Stimulated activated CD8-positive, alpha-beta memory T cell treated with anti-CD3 and anti-CD28 coated beads, Interleukin-7, amount 100 ng/mL, for 48 hours (primary cell): ENCODE measurements at regions not wholly inside any gene's neighbourhood (a gene's known extent, or its start where the extent isn't known, plus 50 kb on each side); places are given as distances from the start of the nearest gene placed in this dataset.
"Not testable (repeated sequence)": the region's sequence is repeated elsewhere in the genome, so short reads cannot be mapped to it uniquely, and the experiment has no call there.

ENCODE experiments used
- DNase-seq, 2 donors: peaks; one replicate each; pipeline ENCODE4 v3.0.0-alpha.2; 2020; ENCODE audit warnings: low read depth in 1 of 2; ENCODE audit errors: extremely low read depth in 1 of 2

DNA sequence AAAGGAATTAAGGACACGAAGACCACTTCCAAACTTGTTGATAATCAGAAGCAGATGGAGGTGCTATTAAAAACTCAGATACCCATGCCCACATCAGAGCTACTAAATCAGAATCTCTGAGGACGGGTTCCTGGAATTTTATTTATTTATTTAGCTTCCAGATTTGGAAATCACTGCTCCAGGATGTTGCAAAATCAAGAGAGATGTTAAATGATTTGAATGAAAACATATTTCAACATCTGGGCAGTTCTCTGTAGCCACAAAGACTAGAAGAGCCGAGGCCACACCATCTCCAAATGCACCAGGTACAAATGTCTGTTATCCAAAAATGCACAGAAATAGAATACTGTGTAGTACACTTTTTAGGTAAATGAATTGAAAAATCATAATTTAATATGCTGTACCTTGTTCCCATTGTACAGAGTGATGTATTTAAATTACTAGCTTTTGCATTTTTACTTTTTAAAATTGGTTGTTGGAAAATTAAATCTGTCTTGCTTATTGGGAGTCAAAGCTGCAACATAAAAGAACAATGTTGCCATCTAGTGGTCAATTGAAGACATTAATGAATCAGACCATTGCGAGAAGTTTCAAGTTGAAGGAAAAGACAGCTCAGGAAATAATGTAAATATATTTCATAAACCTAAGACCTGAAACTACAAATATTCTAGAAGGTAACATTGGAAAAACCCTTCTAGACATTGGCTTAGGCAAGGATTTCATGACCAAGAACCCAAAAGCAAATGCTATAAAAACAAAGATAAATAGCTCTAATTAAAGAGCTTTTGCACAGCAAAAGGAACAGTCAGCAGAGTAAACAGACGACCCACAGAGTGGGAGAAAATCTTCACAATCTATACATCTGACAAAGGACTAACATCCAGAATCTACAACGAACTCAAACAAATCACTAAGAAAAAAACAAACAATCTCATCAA, 151.3 kb upstream of the TTC29 start:
- no peak for DNase-seq

GRCh38 chr4:147101678-147102077, 156.0 kb upstream of the TTC29 start:
- DNase-seq, result no peak

DNA sequence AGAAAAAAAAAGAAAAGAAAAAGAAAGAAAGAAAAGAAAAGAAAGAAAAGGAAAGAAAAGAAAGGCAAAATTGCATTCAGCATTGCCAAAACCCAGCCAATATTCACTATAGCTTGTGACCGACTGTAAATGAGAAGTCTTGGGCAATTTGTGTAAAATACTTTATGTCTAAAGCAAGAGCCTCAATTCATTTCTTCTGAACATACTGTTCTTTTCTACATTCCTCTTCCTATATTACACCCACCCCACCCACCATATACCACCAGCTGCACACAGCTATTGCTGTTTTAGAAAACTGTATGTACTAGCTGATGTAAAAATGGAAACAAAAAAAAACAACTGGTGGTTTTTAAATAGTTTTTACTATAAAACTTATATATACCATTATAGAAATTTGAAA, 156.9 kb upstream of the TTC29 start:
- DNase-seq, result no peak

GRCh38 chr4:147103403-147103946, 157.8 kb upstream of the TTC29 start:
- no peak for DNase-seq

- no peak for DNase-seq
Observed at GRCh38 chr4:147104768-147105167, 159.1 kb upstream of the TTC29 start.

DNA sequence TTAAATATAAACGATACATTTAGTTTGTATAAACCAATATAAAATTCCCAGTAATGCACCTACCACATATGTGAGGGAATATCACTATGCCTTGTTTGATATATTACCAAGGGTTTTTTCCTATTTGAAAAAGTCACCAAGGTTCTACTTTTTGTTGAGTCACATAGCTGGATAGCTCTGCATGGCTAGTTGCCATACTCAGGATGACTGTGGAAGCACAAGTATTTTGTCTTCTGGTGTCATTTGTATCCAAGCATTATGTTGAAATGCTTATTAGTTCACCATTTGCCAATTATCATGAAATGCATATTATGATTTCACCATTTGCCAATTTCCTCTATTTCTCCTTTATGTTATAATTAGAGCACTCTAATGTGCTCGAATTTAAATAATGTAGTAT, 162.7 kb upstream of the TTC29 start:
- DNase-seq, result no peak

- no peak for DNase-seq
Observed at GRCh38 chr4:147109800-147110199, 164.1 kb upstream of the TTC29 start.

- DNase-seq, result no peak
Observed at GRCh38 chr4:147110473-147111367, 165.1 kb upstream of the TTC29 start.

- not testable (repeated sequence) for DNase-seq
Observed at GRCh38 chr4:147112196-147112595, 166.5 kb upstream of the TTC29 start.

DNA sequence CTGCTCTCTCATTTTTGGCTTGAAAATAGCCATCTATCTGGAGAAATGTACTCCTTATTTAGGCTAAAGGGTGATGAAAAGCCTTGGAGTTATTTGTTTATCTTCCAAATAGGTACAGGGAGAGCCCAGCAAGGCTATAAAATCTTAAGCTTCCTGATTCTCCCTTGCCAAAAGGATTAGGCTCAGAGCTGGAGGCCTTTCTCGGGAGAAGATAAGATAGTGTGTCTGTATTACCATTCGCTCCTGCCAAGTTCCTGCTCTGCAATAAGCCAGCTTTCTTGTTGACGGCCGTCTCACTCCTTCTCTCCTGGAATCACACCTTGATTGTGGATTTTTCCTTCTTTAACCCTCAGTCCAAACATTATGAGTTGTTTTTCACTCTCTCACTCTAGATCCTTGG, 171.8 kb upstream of the TTC29 start:
- DNase-seq, result no peak

DNA sequence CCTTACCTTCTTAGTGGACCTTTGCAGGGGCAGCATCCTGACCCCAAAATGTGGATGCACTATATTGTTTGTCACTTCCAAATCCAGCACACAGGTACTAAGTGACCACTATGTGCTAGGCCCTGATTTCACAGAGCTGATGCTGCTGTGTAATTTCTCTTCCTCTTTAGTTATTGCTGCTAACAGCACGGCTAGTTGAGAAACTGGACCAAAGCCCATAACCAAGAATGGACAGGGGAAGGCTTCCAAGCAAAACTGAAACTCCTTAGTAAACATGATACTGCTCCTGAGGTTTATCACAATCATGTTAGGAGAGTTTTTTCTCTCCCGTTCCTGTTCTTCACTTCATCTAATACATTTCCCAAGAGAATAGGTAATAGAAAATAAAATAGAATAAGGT, 172.9 kb upstream of the TTC29 start:
- no peak for DNase-seq

DNA sequence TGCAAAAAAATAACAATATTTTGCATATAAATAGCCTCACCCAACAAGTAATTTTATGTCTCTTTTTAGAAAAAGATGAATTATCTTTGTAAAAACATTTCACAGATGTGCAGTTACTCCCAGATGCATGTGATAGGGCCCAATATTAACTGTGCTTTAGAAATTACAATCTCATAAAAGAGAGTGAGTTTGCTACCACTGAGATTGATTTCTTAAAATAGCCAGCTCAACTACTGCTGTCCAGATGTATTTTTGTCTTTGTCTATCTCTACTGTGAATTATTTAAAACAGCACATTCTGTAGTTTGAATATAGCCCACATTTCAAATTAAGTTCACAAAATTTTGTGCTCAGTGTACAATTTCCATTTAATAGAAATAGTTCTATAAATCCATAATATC, 177.0 kb upstream of the TTC29 start:
- DNase-seq, result no peak

DNA sequence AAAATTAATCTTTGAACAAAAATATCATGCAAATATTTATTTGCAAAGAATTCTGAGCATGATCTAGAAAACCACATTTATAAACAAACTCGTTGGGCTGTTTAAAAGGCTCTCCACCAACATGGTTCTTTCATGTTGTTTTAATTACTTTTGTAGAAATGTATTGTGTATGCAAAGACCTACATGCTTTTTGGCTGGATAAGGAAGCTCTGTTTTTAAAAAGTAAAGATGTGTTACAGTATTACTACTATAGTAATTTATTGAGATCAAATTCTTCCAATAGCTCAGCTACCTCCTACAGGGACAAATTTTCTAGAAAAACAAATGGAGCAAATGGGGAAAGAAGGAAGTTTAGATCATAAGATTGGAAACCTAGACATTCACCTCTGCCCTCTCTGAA, 177.5 kb upstream of the TTC29 start:
- DNase-seq, result no peak

- DNase-seq, result no peak
Observed at GRCh38 chr4:147128787-147129186, 183.1 kb upstream of the TTC29 start.

GRCh38 chr4:147129687-147130086, 184.0 kb upstream of the TTC29 start:
- DNase-seq, result no peak

DNA sequence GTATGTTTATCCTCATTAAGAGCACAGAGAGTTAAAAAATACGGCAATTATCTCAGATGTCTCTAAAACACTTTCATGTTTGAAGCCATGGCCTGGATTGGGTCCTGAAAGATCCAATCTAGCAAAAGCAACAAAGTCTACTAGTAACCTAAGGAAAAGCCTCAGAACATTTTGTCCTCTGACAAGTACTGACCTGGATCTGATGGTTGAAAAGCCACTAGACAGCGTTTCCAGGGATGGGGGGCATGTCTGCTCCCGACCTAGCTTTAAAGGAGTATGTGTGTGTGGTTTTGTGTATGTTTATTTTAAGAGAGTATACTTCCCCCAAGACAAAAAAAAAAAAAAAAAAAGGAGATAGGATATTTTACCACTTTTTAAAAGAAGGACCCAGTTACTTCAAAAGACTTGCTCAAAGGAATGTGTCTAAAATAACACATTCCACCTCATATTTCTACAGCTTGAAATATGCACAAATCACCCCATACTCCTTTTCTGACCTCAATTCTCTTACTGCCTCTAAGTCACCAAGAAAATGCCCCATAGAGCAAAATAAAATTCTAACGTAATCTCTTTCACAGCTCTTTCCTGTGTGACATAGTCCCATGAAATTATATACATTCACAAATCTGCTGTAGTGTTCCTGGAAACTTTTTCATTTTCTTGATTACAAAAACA, 189.0 kb upstream of the TTC29 start:
- DNase-seq, result no peak

DNA sequence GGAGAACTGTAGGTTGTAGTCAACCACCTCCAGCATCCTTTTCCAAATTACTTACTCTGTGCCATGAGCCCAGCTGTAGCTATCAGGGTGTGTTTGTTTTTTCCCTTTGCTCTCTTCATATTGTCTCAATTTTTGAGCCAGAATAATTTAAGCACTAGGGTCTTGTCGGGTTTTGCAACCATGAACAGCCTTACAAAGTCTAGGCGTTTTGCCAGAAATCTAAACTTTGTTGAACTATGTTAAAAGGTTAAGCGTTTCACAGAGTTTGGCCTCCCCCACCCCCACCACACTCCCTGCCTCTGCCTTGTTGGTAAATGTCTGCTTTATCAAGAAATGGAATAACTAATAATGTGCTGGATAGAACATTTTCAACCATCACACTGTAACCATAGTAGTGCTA, 190.6 kb upstream of the TTC29 start:
- no peak for DNase-seq

DNA sequence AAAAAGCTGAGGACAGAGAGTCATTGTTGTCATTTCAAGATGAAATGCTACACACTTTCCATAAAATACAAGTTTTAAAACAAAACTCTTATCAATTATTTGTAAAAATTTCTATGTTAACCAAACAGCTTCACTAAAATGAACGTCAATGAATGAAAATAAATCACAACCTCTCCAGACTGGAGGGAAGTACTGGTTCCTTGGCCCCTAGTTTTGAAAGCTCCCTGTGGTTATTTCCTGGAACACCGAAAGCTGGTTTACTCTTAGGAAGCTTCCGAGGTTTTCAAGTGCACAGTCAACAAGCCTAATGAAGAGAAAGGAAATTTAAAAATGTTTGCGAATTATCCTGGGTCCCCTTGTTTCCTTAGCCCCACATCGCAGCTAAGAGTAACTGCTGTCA, 191.1 kb upstream of the TTC29 start:
- no peak for DNase-seq

GRCh38 chr4:147137280-147137679, 191.6 kb upstream of the TTC29 start:
- DNase-seq, result no peak

DNA sequence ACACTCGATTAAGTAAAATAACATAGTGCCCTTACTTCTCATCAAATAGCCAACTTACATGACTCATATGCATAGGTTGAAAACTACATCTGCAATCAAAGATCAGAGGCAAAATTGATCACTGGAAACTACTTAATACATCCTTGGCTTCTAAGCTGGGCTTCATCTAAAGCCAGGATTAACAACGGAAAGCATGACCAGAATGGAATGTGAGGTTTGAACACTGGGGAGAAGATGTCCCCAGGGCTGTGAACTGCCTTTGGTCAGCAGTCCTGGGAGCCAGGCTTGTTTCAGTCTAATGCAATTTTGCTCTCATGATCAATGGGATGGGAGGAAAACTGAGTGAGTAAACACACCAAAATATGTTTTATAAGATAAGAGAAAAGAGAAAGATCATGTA, 192.5 kb upstream of the TTC29 start:
- DNase-seq, result no peak
